MM.1S (cell line): ENCODE measurements at regions not wholly inside any gene's neighbourhood (a gene's known extent, or its start where the extent isn't known, plus 50 kb on each side); places are given as distances from the start of the nearest gene placed in this dataset.

Source experiments
- CTCF ChIP-seq: fragments of 300-600 bp; sonication (generic); IDR thresholded peaks from 2 replicates; pipeline ENCODE4 v1.5.1; 2016; ENCODE audit warnings: antibody characterized with exemption, low read length, mixed read lengths
- EZH2 ChIP-seq: fragments of 300-600 bp; sonication (generic); optimal IDR thresholded peaks from 2 replicates; pipeline ENCODE3; 2017; ENCODE audit warnings: low read depth, mild to moderate bottlenecking, antibody characterized with exemption, low read length, mixed read lengths
- EZH2phosphoT487 ChIP-seq: fragments of 300-600 bp; sonication (generic); IDR thresholded peaks from 2 replicates; pipeline ENCODE4 v1.6.1; 2018; ENCODE audit warnings: antibody characterized with exemption, low read length

- TF ChIP-seq CTCF = no peak
- no peak for TF ChIP-seq EZH2phosphoT487
- TF ChIP-seq EZH2 = no peak
These were observed 357.3 kb upstream of the DDHD1 start for GRCh38 chr14:53510281-53510912.
